ENCODE measurements at regions not wholly inside any gene's neighbourhood (a gene's known extent, or its start where the extent isn't known, plus 50 kb on each side); places are given as distances from the start of the nearest gene placed in this dataset.

DNA sequence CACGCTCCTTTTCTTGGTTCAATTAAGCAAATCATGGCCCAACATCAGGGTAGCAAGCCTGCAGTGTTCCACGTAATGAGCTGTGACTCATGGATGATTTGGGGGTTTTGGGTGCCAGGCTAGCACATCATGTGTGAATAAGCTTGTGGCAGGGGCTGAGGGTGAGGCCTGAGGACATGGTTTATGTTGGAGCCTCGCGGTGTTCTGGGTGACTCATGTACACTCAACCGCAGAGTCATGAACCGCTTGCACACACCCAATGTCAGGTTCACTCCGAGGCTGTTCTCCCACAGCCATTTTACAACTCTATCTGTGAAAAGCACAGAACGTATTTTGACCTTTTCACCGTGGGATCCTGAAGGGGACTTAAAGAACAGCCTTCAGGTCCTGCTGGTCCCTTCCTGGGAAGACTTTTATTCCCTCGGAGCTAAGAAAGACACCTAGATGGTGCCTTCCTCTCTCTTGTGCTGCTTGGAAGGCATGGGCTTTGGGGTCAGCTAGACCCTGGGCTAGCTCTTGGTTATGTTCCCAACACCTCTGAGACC lies 139.9 kb upstream of the ZEB2 start:
- intact Hi-C loops (cut with micrococcal nuclease; ENCODE audit: unreplicated experiment), result no loop called here
- CTCF ChIA-PET, result no interaction called here
- Histone ChIP-seq H3K27me3 (replicated peaks; ENCODE audit: insufficient read depth, low read depth, low read length, poor library complexity) (no peaks in the 10 kb centered on the region), H3K4me1 (ENCODE audit: insufficient read depth, low read length, poor library complexity, severe bottlenecking) (no peaks in the 10 kb centered on the region), H3K9me3 (ENCODE audit: low read depth, low read length, poor library complexity, severe bottlenecking) (no peaks in the 10 kb centered on the region), H3K4me3 (ENCODE audit: low read depth, low read length, poor library complexity, severe bottlenecking) (no peak overlapping the region), H3K27ac (ENCODE audit: low read depth, low read length, poor library complexity, severe bottlenecking) (no peak overlapping the region), H3K36me3 (ENCODE audit: insufficient read depth, low read length, poor library complexity, severe bottlenecking) (no peaks in the 10 kb centered on the region)
- BruUV-seq (replicated peaks), result no TSS peak
- no peak for DNase-seq (ENCODE audit: low spot score)
- TF ChIP-seq, protein P1, sequence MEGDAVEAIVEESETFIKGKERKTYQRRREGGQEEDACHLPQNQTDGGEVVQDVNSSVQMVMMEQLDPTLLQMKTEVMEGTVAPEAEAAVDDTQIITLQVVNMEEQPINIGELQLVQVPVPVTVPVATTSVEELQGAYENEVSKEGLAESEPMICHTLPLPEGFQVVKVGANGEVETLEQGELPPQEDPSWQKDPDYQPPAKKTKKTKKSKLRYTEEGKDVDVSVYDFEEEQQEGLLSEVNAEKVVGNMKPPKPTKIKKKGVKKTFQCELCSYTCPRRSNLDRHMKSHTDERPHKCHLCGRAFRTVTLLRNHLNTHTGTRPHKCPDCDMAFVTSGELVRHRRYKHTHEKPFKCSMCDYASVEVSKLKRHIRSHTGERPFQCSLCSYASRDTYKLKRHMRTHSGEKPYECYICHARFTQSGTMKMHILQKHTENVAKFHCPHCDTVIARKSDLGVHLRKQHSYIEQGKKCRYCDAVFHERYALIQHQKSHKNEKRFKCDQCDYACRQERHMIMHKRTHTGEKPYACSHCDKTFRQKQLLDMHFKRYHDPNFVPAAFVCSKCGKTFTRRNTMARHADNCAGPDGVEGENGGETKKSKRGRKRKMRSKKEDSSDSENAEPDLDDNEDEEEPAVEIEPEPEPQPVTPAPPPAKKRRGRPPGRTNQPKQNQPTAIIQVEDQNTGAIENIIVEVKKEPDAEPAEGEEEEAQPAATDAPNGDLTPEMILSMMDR (conservative IDR thresholded peaks at IDR 0.05; ENCODE audit: low read depth, low read length), result no peak
- no peak for TF ChIP-seq EZH2 (IDR thresholded peaks at IDR 0.05; ENCODE audit: borderline replicate concordance, low read depth, low read length, poor library complexity, severe bottlenecking)
- POLR2A ChIA-PET (ENCODE audit: low non-redundant PET), result no interaction called here

DNA sequence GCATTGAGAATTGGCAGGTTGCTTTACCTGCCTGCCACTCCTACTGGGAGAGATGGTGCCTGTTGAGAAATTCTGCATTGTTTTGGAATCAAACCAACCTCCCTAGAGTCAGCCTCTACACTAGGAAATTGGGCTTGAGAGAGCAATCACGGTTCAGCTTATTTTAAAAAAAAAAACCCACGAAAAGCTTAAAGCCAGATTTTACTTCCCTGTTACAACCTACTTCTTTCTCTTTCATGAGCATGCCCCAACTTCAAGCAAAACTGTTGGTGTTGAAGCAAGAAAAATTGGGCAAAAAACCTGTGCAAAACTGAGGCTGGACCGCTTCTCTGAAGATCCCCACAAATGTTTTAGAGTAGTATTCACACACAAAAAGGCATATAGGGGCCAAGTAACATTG lies 134.6 kb upstream of the ZEB2 start:
- no peak overlapping the region for H3K4me3 ChIP-seq (ENCODE audit: low read depth, low read length, poor library complexity, severe bottlenecking)
- no TSS peak for BruUV-seq (replicated peaks)
- intact Hi-C loops (cut with micrococcal nuclease; ENCODE audit: unreplicated experiment), result no loop called here
- no peak for TF ChIP-seq EZH2 (IDR thresholded peaks at IDR 0.05; ENCODE audit: borderline replicate concordance, low read depth, low read length, poor library complexity, severe bottlenecking)
- TF ChIP-seq, protein P1 (conservative IDR thresholded peaks at IDR 0.05; ENCODE audit: low read depth, low read length), result no peak
- H3K4me1 ChIP-seq (ENCODE audit: insufficient read depth, low read length, poor library complexity, severe bottlenecking), result peaks cover 21% of the 10 kb centered on the region
- no peaks in the 10 kb centered on the region for H3K36me3 ChIP-seq (ENCODE audit: insufficient read depth, low read length, poor library complexity, severe bottlenecking)
- POLR2A ChIA-PET (ENCODE audit: low non-redundant PET), result no interaction called here
- H3K9me3 ChIP-seq (ENCODE audit: low read depth, low read length, poor library complexity, severe bottlenecking), result no peaks in the 10 kb centered on the region
- H3K27ac ChIP-seq (ENCODE audit: low read depth, low read length, poor library complexity, severe bottlenecking), result no peak overlapping the region
- no peak for DNase-seq (ENCODE audit: low spot score)
- no peaks in the 10 kb centered on the region for H3K27me3 ChIP-seq (replicated peaks; ENCODE audit: insufficient read depth, low read depth, low read length, poor library complexity)
- CTCF ChIA-PET, result no interaction called here

DNA sequence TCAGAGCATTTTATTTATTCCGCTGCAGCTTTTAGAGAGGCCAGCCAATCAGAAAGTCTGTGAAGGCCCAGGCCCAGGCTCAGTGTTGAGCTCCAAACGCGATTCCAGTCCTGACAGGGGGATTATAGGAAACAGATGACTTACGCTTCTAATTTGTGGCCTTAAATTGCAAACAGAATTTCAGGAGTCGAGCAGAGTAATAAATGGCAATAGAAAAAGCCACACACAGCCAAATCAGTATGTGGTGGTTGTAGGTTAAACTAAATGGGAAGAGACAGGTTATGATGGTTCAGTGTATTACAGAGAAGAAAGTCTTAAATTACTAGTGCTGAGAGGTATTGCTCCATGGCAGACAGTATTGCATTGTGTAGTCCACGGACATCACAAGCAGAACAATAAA lies 131.0 kb upstream of the ZEB2 start:
- TF ChIP-seq, protein P1 (conservative IDR thresholded peaks at IDR 0.05; ENCODE audit: low read depth, low read length), result no peak
- no peak for TF ChIP-seq EZH2 (IDR thresholded peaks at IDR 0.05; ENCODE audit: borderline replicate concordance, low read depth, low read length, poor library complexity, severe bottlenecking)
- peaks cover 21% of the 10 kb centered on the region for H3K4me1 ChIP-seq (ENCODE audit: insufficient read depth, low read length, poor library complexity, severe bottlenecking)
- H3K36me3 ChIP-seq (ENCODE audit: insufficient read depth, low read length, poor library complexity, severe bottlenecking), result no peaks in the 10 kb centered on the region
- peak; percentile 49 for DNase-seq (ENCODE audit: low spot score)
- intact Hi-C loops (cut with micrococcal nuclease; ENCODE audit: unreplicated experiment), result no loop called here
- H3K4me3 ChIP-seq (ENCODE audit: low read depth, low read length, poor library complexity, severe bottlenecking), result no peak overlapping the region
- peak overlapping the region; percentile 59 for H3K27ac ChIP-seq (ENCODE audit: low read depth, low read length, poor library complexity, severe bottlenecking)
- no peaks in the 10 kb centered on the region for H3K9me3 ChIP-seq (ENCODE audit: low read depth, low read length, poor library complexity, severe bottlenecking)
- no TSS peak for BruUV-seq (replicated peaks)
- CTCF ChIA-PET, result no interaction called here
- H3K27me3 ChIP-seq (replicated peaks; ENCODE audit: insufficient read depth, low read depth, low read length, poor library complexity), result no peaks in the 10 kb centered on the region
- POLR2A ChIA-PET (ENCODE audit: low non-redundant PET), result no interaction called here
